Hematopoietic multipotent progenitor cell treated with erythropoietin and hydrocortisone succinate and interleukin-3 and kit ligand, for 4 days (in vitro differentiated cells): ENCODE measurements at regions not wholly inside any gene's neighbourhood (a gene's known extent, or its start where the extent isn't known, plus 50 kb on each side); places are given as distances from the start of the nearest gene placed in this dataset.

Experiments used
- DNase-seq: peaks from one replicate; pipeline ENCODE4 v3.0.0-alpha.2; 2015

- DNase-seq, result no peak
Observed at GRCh38 chr2:63658176-63658968, 69.6 kb downstream of the MDH1 start.

GRCh38 chr2:63660060-63660459 lies 71.3 kb downstream of the MDH1 start:
- DNase-seq, result no peak

GRCh38 chr2:63661076-63661475 lies 72.3 kb downstream of the MDH1 start:
- DNase-seq, result peak; percentile 4

DNA sequence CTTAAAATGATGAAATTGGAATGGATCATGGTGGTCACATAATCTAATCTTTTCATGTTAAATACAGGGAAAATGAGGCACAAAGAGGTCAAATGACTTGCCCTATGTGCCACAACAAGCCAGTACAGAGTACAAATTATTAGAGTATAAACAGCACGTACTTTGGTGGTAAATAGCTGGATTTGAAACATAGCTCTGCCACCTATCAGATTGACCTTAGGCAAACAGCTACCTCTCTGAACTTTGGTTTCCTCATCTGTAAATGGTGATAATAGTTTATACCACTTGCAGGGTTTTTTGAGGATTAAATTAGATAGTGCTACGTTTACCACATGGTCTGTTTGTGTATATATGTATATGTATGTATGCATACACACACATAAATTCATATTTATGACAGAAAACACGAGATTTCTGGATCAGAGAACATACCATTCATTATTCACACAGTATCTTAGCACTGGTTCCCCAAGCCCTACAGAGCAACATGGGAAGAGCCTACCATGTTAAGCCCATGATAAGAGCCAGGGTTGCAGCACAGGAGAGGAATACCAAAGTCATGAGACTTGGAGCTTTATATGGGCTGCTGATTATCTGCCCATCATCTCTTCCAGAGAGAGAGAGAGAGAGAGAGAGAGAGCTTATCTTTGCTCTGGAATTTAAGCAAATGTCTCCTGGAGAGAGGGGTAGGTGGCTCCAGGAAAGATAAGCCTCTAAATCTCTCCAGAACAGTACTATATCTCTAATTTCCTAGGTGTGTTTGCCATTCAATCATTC lies 73.5 kb downstream of the MDH1 start:
- DNase-seq, result no peak

GRCh38 chr2:63663013-63663864 lies 74.5 kb downstream of the MDH1 start:
- no peak for DNase-seq

GRCh38 chr2:63665091-63665490 lies 76.3 kb downstream of the MDH1 start:
- no peak for DNase-seq

DNA sequence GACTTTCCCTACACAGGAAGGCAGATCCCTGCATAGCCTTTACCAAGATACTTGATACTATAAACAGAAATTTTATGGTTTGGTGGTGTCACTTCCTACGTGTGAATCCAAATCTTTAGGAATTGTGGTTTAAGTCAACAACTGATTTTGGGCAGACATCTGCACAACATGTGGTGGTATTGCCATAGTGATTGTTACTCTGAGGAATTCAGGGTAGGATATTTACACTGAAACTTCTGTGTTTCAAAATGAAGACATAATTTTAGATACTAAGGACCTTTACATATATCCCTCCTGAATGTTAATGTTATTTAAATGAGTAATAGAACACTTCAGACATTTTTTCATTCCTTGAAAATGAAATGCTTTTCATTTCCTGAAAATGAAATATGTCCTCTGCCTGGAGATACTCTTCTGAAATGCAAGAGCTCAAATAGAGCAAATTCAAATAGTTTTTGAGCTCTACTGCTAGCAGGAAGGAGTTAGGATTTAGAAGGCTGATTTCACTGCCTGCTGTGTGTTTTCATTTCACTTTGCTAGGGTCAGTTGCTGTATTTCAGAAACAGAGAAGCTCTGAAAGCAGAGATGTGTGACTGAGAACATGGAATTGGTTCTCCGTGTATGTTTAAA lies 77.2 kb downstream of the MDH1 start:
- no peak for DNase-seq

DNA sequence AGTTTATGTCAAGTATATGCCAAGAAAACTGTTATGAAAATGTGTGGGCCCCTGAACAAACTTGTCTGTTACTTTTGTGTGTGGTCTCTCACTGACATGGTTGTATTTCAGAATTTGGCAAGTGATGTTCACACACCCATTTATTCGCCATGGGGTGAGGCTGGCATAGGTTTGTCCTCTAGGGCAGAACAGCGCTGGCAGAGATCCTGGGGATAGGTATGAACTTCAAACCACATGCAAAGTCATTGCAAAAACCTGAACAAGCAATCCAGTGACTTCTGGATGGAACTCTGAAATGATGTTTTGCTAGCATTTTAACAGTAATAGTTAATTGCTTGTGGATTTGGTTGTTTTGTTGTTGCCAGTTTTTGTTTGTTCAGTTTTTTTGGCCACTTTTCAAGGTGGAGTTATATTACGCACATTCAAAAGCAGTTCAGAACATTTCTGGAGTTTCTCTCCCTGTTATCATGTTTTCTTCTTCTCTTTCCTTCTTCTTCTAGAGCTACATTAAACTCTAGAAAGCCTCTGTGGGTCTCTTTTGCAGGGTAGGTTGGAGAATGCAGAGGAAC lies 78.5 kb downstream of the MDH1 start:
- DNase-seq, result no peak

DNA sequence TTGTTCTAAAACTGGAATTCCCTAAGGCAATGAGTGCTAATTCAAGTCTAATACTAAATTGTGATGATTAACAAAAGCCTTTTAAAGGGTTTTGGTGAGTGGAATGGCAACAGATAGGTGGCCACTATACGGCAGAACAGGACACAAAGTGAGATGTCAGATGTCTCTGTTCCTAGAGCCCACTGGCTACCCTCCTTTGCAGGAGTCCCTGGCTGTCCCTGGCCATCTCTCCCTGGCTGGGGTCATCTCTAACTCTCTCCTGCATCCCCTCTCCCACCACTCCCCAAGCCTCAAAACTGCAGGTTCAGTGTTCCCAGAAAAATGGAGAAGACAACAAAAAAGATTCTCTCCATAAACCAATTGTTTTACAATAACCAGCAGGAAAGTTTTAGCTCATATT lies 79.2 kb downstream of the MDH1 start:
- no peak for DNase-seq

DNA sequence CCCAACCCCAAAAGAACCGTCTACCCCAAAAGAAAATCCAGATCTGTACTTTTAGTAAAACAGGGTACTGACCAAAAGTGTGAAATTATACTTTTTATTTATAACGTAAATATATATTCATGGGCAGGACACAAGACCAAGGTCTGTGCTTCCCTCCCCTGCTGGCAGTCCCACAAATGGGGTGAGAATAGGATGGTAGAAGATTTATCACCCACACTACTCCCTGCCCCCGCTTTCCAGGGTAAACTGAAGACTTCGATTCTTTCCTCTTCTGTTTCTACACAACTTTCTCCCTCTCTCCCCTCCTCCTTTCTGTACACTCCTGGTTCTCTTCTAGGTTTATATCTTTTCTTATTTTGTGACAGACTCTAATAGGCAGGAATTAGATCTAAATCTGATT lies 79.7 kb downstream of the MDH1 start:
- DNase-seq, result no peak

DNA sequence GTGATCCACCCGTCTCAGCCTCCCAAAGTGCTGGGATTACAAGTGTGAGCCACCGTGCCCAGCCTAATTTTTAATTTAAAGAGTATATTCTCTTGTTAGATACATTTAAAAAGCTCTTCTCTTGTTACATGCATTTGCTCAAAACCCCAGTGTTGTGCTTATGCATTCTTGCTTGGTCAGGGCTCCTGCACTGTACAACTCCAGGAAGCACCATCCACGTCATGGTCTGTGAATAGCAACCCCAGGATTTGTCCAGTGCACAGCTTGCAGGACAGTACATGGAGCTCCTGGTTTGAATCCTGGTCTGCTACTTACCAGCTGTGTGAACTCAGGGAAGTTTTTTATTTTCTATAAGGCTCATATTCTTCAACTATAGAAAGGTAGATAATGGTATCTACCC lies 80.8 kb downstream of the MDH1 start:
- DNase-seq, result no peak

DNA sequence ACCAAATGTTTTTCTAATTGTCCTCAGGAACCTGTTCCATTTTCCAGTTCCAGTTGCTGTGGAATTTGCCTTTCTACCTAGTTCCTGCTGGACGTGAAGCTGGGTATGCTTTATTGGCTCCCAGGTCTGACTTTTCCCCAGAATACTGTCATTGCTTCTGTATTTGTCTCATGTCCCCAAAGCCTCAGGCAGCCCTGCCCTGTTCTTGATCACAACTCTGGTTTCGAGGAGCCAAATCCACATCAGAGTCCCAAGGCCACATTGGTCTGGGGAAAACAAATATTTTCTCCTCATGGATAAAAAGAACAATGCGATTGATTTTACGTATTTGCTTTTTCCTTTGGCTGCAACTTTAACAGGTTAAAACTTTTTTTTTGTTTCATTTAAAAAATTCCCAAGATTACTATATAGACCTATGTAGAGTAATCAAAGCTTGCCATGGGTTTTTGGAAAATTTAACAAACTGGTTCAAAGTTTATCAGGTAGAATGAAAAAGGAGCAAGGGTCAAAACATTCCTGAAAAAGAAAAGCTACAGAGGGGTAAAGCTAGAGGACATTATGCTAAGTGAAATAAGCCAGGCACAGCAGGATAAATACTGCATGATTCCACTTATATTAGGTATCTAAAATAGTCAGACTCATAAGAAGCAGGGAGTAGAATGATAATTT lies 85.2 kb downstream of the MDH1 start:
- DNase-seq, result no peak

DNA sequence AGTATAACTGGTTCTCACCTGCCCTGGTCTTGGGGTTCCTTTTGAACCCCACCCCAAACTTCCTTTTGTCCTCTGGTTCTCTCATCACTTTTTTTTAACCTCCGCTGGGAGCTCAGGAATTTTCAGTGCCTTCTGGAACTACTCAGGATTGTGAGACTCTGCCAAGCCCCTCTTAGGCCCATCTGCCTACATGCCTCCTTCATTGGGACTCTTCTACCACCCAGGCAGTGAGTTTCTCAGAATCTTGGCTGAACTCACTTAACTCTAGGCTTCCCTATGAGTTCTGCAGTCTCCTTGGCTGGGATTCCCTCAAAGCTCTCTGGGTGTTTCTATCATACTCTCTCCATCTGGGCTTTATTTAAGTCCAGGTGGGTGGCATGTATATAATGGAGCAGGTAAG lies 86.3 kb downstream of the MDH1 start:
- DNase-seq, result no peak

DNA sequence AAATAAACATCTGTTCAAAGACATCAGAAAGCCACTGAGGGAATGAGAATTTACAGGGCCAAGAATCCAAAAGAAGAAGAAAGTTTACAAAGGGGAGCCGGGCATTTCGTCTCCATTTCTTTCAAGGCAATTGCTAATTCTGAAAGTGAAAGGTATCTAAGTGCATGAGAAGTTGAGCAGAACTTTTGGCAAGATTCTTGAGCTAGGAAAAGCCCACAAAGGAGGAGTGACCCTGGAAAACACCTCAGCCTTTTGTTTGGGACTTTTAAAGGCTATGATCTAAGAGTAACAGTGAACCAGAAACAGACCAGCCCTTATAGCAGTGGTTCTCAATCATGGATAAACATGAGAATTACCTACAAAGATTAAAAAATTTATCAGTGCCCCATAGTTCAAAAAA lies 87.4 kb downstream of the MDH1 start:
- DNase-seq, result no peak

DNA sequence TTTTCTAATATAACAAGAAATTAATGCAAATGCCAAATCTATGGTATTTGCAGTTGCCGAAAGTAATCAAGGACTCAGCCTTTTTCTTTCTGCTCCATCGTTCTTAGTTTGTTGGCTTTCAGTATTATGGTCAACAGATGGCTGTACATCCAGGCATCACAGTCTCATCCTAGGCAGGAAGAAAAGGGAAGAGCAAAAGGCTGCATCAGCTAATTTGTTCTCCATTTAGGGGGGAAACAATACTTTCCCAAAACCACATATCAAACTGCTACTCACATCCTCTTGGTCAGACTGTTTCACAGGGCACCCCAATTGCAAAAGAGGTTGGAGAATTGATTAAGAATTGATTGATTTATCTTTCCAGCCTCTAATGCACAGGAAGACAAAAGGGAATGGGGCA lies 89.3 kb downstream of the MDH1 start:
- no peak for DNase-seq

DNA sequence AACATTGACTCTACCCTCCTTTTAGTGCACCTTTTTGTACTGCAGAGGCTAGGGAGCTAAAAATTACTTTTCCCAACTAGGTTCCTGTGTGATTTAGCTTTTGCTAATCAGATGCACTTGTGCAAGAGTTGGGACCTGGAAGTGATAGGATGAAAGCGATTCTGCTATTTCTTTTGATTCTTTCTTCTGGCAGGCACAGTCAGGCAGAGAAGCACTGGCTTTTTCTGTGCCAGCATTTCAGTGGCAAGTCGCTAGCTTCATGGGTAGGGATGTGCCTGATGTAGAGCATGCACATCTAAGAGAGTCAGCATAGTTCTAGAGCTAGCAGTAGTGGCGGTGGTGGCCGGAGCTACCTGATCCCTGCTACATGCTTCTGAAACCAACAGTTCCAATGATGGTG lies 89.8 kb downstream of the MDH1 start:
- no peak for DNase-seq

- DNase-seq, result no peak
Observed at GRCh38 chr2:63679252-63679855, 90.6 kb downstream of the MDH1 start.

DNA sequence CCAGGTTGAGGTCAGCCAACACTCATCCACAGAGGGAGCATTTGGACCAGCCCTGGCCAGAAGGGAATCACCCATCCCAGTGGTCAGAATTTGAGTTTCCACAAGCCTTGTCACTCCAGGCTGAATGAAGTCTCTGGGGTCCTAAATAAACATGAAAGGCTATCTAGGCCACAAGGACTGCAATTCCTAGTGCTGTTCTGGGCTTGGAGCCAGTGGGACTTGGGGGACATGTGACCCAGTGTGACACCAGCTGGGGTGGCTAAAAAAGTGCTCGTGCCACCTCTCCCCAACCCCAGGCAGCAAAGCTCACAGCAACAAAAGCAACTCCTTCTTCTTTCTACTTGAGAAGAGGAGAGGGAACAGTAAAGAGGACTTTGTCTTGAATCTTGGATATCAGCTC lies 91.7 kb downstream of the MDH1 start:
- no peak for DNase-seq

DNA sequence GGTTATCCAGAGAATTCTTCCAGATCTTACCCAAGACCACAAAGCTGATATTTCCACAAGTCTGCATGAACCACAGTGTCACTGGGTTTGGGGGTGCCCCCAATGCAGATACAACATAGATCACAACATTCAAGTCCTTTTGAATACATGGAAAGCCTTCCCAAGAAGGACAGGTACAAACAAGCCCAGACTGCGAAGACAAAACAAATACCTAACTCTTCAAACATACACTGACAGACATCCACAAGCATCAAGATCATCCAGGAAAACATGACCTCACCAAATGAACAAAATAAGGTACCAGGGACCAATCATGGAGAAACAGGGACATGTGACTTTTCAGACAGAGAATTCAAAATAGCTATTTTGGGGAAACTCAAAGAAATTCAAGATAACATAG lies 93.1 kb downstream of the MDH1 start:
- DNase-seq, result no peak

- peak; percentile 70 for DNase-seq
Observed at GRCh38 chr2:63692002-63692606, 103.3 kb downstream of the MDH1 start.

GRCh38 chr2:63695583-63695982 lies 106.8 kb downstream of the MDH1 start:
- DNase-seq, result no peak
